Activated naive CD4-positive, alpha-beta T cell treated with anti-CD3 and anti-CD28 coated beads, Interleukin-2, amount 10 ng/mL, durations not matched to agents 7 days and 5 days (primary cell): ENCODE measurements at regions not wholly inside any gene's neighbourhood (a gene's known extent, or its start where the extent isn't known, plus 50 kb on each side); places are given as distances from the start of the nearest gene placed in this dataset.
A peak's percentile ranks its signal among the peaks of the same experiment; 100 is the strongest.

Source experiments
- CTCF ChIA-PET: fragments of 350-600 bp; sonication (Branson Sonifier 250); formaldehyde crosslinking; loops from one replicate; lab custom pipeline; 2021; ENCODE audit warnings: antibody characterized with exemption; lab: Charles Lee
- DNase-seq: peaks from one replicate; pipeline ENCODE4 v3.0.0-alpha.2; 2020
- H3K27ac Mint-ChIP-seq: one replicate; pipeline ENCODE4 v1.8.0; 2021; ENCODE audit warnings: mild to moderate bottlenecking, moderate library complexity, mixed read lengths
- H3K27me3 Mint-ChIP-seq: one replicate; pipeline ENCODE4 v1.8.0; 2021; ENCODE audit warnings: mild to moderate bottlenecking, mixed read lengths
- H3K36me3 Mint-ChIP-seq: one replicate; pipeline ENCODE4 v1.8.0; 2021; ENCODE audit warnings: mixed read lengths
- H3K4me1 Mint-ChIP-seq: one replicate; pipeline ENCODE4 v1.8.0; 2021; ENCODE audit warnings: mixed read lengths
- H3K4me3 Mint-ChIP-seq: one replicate; pipeline ENCODE4 v1.8.0; 2021; ENCODE audit warnings: mild to moderate bottlenecking, moderate library complexity, mixed read lengths
- H3K9me3 Mint-ChIP-seq: one replicate; pipeline ENCODE4 v1.8.0; 2021; ENCODE audit warnings: mixed read lengths

- Mint-ChIP-seq H3K9me3 (peaks cover 4% of the 10 kb centered on the region), H3K27ac (no peak overlapping the region), H3K4me1 (no peaks in the 10 kb centered on the region), H3K27me3 (no peaks in the 10 kb centered on the region), H3K4me3 (no peak overlapping the region), H3K36me3 (no peaks in the 10 kb centered on the region)
- CTCF ChIA-PET, result no interaction called here
- DNase-seq, result no peak
Measured at GRCh38 chr22:49124608-49125007, 703.1 kb downstream of the BRD1 start.

DNA sequence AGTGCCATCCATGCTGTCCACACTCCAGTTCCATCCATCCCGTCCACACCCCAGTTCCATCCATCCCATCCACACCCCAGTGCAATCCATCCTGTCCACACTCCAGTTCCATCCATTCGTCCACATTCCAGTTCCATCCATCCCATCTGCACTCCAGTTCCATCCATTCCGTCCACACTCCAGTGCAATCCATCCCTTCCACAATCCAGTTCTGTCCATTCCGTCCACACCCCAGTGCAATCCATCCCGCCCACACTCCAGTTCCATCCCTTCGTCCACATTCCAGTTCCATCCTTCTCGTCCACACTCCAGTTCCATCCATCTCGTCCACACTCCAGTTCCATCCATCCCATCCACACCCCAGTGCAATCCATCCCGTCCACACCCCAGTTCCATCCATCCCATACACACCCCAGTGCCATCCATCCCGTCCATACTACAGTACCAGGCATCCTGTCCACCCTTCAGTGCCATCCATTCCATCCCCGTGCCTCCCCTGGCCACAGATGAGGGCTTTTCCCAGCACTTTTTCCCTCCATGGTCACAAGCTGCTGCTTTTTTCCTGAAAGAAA, 704.0 kb downstream of the BRD1 start:
- H3K27me3 Mint-ChIP-seq, result no peaks in the 10 kb centered on the region
- no peak for DNase-seq
- H3K4me1 Mint-ChIP-seq, result no peaks in the 10 kb centered on the region
- CTCF ChIA-PET, result no interaction called here
- H3K9me3 Mint-ChIP-seq, result peaks cover 4% of the 10 kb centered on the region
- no peak overlapping the region for H3K4me3 Mint-ChIP-seq
- H3K27ac Mint-ChIP-seq, result no peak overlapping the region
- no peaks in the 10 kb centered on the region for H3K36me3 Mint-ChIP-seq

DNA sequence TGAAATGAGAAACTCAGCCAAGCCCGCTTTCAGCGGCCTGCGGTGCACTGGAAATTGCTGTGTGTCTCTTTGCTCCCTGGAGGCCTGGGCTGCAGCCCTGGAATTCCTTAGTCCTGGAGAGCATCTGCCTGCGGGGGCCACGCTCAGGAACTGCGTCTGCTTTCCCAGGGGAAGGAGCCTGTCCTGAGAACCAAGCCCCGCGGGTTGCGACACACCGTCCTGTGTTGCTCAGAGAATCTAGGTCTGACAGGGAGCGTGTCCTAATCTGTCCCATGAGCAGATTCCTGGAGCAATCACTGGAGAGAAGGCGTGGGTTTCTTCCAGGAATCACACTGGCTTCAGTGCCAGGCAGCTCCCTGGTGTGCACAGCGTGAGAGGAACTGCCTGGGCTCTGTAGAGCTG, 708.1 kb downstream of the BRD1 start:
- H3K27me3 Mint-ChIP-seq, result no peaks in the 10 kb centered on the region
- CTCF ChIA-PET, result no interaction called here
- no peaks in the 10 kb centered on the region for H3K36me3 Mint-ChIP-seq
- peaks cover 2% of the 10 kb centered on the region for H3K9me3 Mint-ChIP-seq
- H3K4me3 Mint-ChIP-seq, result no peak overlapping the region
- no peak for DNase-seq
- no peaks in the 10 kb centered on the region for H3K4me1 Mint-ChIP-seq
- no peak overlapping the region for H3K27ac Mint-ChIP-seq

DNA sequence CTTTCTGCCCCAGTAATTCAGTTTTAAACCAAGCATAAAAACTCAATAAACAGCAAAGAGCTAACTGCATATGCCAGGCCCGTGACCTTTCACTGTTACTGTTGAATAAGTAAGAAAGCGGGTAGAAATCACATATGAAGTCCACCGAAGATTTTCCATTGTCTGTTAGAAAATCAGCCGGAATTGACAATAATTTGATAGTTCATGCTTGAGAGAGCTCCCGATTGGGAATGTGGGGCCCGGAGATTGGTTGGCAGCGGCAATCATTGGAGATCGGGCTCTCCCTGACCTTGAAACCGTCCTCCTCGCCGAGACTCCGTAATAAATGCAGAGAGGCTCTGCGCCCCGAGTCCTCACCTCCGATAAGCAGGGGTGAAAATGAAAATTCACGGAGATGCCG, 709.6 kb downstream of the BRD1 start:
- CTCF ChIA-PET, result no interaction called here
- Mint-ChIP-seq H3K4me3 (no peak overlapping the region), H3K27ac (no peak overlapping the region)

GRCh38 chr22:49117486-49117885, 710.2 kb downstream of the BRD1 start:
- Mint-ChIP-seq H3K36me3 (no peaks in the 10 kb centered on the region), H3K4me1 (no peaks in the 10 kb centered on the region), H3K27ac (no peak overlapping the region), H3K4me3 (no peak overlapping the region), H3K27me3 (no peaks in the 10 kb centered on the region), H3K9me3 (no peaks in the 10 kb centered on the region)
- DNase-seq, result no peak
- CTCF ChIA-PET, result no interaction called here

More for the DNA sequence above, 709.6 kb downstream of the BRD1 start:
- Mint-ChIP-seq H3K27me3 (no peaks in the 10 kb centered on the region), H3K9me3 (peaks cover 2% of the 10 kb centered on the region), H3K4me1 (no peaks in the 10 kb centered on the region), H3K36me3 (no peaks in the 10 kb centered on the region)
- no peak for DNase-seq

DNA sequence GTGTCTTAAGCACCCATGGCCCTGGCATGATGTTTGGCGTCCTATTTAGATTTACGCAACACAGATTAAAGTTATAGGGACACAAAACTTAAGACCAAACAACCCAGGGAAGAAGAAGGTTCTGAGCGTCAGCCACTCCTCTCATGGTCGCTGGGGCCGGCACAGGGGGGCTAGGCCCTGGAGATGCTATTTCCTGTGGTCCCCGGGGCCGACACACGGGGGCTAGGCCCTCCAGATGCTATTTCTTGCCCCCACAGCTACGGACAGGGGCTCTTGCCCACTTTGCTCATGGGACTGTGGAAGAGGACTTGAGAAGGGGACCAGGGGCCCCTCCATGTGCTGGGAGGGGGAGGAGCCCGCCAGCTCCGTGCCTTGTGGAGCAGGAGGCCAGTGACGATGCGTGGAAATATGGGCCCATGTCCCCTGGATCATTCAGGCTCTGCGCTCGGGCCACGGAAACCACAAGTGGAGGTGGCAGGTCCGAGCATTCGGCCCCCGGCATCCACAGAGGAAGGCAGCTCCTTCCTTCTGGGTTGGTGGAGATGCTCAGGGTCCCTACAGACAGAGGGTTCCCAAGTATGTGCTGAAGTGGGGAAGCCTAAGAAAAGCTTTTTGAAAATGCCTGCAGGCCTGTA, 711.1 kb downstream of the BRD1 start:
- Mint-ChIP-seq H3K4me3 (no peak overlapping the region), H3K36me3 (no peaks in the 10 kb centered on the region), H3K27me3 (no peaks in the 10 kb centered on the region), H3K9me3 (no peaks in the 10 kb centered on the region), H3K4me1 (no peaks in the 10 kb centered on the region), H3K27ac (no peak overlapping the region)
- DNase-seq, result no peak
- CTCF ChIA-PET, result no interaction called here

GRCh38 chr22:49116021-49116420, 711.7 kb downstream of the BRD1 start:
- Mint-ChIP-seq H3K27me3 (no peaks in the 10 kb centered on the region), H3K27ac (no peak overlapping the region), H3K4me3 (no peak overlapping the region), H3K9me3 (no peaks in the 10 kb centered on the region), H3K36me3 (no peaks in the 10 kb centered on the region), H3K4me1 (no peaks in the 10 kb centered on the region)
- DNase-seq, result no peak
- CTCF ChIA-PET, result no interaction called here

DNA sequence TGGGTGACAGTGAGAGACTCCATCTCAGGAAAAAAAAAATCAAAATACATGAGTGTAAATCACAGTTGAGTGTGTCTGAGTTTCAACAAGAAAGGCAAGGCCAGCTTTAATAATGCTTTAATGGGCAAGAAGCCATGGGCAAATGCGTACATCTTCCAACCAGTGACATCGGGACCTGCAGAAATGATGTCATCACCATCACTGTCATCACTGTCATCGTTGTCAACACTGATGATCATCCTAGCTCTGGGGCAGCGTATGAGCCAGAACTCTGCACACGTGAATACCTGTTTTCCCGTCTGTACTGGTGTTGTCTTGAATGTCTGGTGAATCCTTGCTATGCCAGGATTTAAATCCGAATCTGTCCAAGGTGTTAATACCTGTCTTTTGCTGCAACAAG, 712.5 kb downstream of the BRD1 start:
- Mint-ChIP-seq H3K9me3 (no peaks in the 10 kb centered on the region), H3K27me3 (no peaks in the 10 kb centered on the region), H3K36me3 (no peaks in the 10 kb centered on the region), H3K4me3 (no peak overlapping the region), H3K27ac (no peak overlapping the region), H3K4me1 (no peaks in the 10 kb centered on the region)
- CTCF ChIA-PET, result no interaction called here
- no peak for DNase-seq

DNA sequence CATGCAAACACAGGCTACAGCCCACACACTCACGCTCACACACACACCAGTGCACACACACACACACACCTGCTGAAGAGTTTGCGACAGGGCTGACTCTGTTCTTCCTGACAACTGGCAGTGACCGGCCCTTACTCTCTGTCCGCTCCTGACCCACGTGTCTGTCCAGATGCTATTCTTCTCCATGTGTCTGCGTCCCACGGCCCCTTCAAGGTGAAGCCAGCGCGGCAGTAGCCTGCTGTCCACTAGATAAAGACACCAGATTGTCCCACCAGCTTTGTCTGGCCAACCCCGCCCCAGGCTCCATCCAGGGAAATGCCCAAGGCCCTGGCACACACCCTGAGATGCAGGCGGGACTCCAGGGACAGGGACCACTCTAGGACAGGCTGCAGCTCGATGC, 713.9 kb downstream of the BRD1 start:
- Mint-ChIP-seq H3K36me3 (no peaks in the 10 kb centered on the region), H3K27ac (no peak overlapping the region), H3K27me3 (no peaks in the 10 kb centered on the region), H3K4me1 (no peaks in the 10 kb centered on the region), H3K4me3 (no peak overlapping the region), H3K9me3 (no peaks in the 10 kb centered on the region)
- CTCF ChIA-PET, result no interaction called here
- no peak for DNase-seq

DNA sequence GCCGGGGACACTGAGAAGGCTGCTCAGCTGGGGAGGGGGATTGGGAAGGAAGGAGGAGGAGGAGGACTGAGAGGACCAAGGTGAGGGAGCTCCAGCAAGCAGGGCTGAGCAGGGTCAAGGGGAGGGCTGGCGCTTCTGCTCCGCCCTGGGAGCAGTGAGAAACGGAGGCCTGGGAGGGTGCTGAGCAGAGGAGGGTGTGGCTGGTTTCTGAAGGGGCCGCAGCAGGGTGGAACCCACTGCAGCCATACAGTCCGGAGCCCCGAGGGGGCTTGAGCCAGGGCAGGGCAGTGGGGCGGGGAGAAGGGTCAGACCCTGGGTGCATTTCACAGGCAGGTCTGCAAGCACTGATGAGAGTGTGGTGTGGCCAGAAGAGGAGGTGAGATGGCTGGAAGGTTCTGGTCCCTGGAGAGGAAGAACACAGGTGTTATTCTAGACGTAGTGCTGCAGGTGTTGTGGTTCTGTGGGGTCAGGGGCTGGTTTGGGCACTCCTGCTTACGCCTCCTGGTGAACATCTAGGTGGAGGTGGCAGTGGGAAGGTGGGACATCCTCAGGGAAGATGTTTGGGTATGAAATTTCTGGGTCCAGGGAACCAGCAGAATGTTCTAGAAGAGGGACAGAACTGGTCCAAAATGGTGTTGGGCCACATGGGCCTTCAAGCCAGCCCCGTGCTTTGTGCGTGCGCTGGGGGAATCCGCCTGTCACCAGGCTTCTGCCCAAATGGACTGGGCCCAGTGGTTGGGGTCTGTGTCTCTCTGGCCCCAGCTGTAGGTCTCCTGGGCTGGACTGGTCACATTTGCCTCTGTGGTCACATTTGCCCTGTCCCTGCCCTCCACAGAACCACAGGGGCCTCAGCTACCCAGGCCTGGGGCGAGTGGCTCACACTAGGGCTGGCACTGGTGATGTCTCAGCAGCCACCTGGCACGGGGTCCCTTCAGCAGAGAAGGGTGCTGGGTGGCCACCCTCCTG, 714.7 kb downstream of the BRD1 start:
- Mint-ChIP-seq H3K4me1 (no peaks in the 10 kb centered on the region), H3K4me3 (no peak overlapping the region), H3K9me3 (no peaks in the 10 kb centered on the region), H3K36me3 (no peaks in the 10 kb centered on the region), H3K27ac (no peak overlapping the region), H3K27me3 (peaks cover 7% of the 10 kb centered on the region)
- CTCF ChIA-PET, result no interaction called here
- peak; percentile 4 for DNase-seq

DNA sequence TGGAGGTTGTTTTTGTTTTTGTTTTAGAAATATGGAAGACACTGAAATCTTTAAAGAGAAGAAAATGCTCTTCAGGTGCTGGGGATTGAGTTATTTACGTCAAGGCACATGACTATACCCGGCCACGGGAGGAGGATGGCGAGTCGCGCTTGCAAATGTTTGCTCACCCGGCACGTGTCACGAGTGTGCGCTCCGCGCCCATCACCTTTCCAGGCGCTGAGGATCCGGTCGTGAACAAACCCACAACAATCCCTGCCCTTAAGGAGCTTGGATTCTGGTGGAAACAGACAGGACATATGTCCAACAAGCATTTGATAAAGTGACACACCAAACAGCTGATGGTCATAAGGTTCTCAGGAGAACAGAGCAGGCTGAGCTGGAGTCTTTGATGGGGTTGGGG, 715.5 kb downstream of the BRD1 start:
- Mint-ChIP-seq H3K27ac (no peak overlapping the region), H3K27me3 (peaks cover 7% of the 10 kb centered on the region), H3K9me3 (no peaks in the 10 kb centered on the region), H3K4me3 (no peak overlapping the region), H3K4me1 (no peaks in the 10 kb centered on the region), H3K36me3 (no peaks in the 10 kb centered on the region)
- no peak for DNase-seq
- CTCF ChIA-PET, result no interaction called here

DNA sequence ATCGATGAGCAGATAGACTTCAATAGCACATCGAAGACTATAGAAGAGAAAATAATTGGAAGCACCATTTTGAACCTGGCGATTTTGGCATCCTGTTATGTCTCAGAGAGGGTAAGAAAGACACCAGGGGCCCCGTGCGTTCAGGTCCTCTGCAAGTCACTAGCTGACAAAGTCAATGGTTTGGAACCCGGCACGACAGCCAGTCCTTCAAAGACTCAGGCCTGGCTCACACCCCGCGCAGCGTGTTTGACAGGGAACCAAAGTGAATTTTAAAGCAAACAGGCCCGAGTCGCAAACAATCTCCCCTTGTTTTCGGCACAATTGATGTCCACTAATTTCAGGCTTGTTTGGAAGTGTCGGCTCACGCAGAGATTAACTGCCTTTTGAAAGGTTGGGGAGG, 716.6 kb downstream of the BRD1 start:
- CTCF ChIA-PET, result no interaction called here
- no peaks in the 10 kb centered on the region for H3K4me1 Mint-ChIP-seq
- no peak overlapping the region for H3K27ac Mint-ChIP-seq
- peaks cover 7% of the 10 kb centered on the region for H3K27me3 Mint-ChIP-seq
- H3K36me3 Mint-ChIP-seq, result no peaks in the 10 kb centered on the region
- no peaks in the 10 kb centered on the region for H3K9me3 Mint-ChIP-seq
- DNase-seq, result peak; percentile 10
- no peak overlapping the region for H3K4me3 Mint-ChIP-seq

- H3K27ac Mint-ChIP-seq, result no peak overlapping the region
- H3K36me3 Mint-ChIP-seq, result no peaks in the 10 kb centered on the region
- H3K27me3 Mint-ChIP-seq, result peaks cover 10% of the 10 kb centered on the region
- CTCF ChIA-PET, result no interaction called here
- DNase-seq, result peak; percentile 13
- H3K4me3 Mint-ChIP-seq, result no peak overlapping the region
- H3K4me1 Mint-ChIP-seq, result no peaks in the 10 kb centered on the region
- no peaks in the 10 kb centered on the region for H3K9me3 Mint-ChIP-seq
Measured at GRCh38 chr22:49108636-49109315, 718.9 kb downstream of the BRD1 start.

DNA sequence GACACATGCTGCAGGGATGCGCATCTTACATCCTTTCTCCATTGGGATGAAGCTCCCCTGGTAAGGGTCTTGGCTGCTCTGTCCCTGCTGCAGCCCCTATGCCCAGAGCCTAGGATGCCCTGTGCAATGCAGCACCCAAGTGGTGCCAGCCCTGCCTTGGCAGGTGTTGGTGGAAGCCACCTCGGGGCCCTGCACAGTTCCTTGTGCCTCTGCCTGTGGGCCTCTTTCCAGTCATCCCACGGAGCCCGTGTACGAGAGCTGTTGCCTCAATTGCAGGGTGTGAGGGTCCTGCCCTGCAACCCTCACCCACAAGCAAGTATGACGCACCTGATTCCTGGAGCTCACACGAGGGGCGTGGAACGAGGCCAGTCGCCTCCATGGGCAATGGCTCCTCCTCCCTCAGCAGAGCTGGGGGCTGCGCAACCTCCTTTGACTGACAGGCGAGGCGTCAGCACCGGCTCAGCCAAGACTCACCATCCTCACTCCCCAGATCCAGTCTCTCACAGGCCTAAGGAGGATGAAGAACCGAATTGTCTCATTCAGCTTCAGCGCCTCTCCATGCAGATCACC, 719.6 kb downstream of the BRD1 start:
- Mint-ChIP-seq H3K4me3 (no peak overlapping the region), H3K27me3 (peaks cover 10% of the 10 kb centered on the region), H3K27ac (no peak overlapping the region), H3K9me3 (no peaks in the 10 kb centered on the region), H3K36me3 (no peaks in the 10 kb centered on the region), H3K4me1 (no peaks in the 10 kb centered on the region)
- peak; percentile 13 for DNase-seq
- CTCF ChIA-PET, result no interaction called here
